RCC 7860 (cell line): ENCODE measurements at regions not wholly inside any gene's neighbourhood (a gene's known extent, or its start where the extent isn't known, plus 50 kb on each side); places are given as distances from the start of the nearest gene placed in this dataset.
A peak's percentile ranks its signal among the peaks of the same experiment; 100 is the strongest.
"Not testable (repeated sequence)": the region's sequence is repeated elsewhere in the genome, so short reads cannot be mapped to it uniquely, and the experiment has no call there.

Experiments
- DNase-seq: peaks from one replicate; pipeline ENCODE4 v3.0.0-alpha.2; 2015; ENCODE audit warnings: low spot score
- FAIRE-seq: peaks from 2 replicates; lab custom pipeline; 2012; peaks lifted over from hg19 to GRCh38; lab: Jason Lieb, UNC

DNA sequence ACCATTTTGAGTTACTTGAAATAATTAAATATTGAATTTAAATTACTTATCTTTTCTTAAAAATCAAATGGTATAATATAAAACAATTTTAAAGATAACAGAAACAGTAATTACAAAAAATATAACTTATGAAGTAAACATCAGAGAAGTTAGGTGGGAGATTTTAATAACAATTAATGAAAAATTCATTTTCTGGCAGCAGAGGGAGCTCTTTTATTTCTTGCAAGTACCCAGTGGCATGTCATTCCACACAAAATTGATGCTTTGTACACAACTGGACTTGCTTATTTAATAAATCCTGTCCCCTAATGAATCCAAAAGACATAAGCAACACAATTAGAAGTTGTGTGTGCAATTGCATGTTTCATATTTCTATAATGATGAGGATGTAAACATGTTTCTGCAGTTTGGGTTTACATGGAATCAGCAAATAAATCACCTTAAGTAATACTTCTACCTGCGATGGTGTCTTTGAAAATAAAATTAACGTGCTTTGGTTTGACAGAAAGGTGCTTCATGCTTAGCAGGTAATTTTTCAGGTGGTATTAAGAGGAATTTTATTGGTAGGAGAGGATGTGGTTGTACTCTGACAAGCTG, 861.3 kb downstream of the ZPLD1 start:
- FAIRE-seq (peak; percentile 53), DNase-seq (peak; percentile 21)

GRCh38 chr3:103297502-103297901, 862.7 kb downstream of the ZPLD1 start:
- not testable (repeated sequence) for DNase-seq

DNA sequence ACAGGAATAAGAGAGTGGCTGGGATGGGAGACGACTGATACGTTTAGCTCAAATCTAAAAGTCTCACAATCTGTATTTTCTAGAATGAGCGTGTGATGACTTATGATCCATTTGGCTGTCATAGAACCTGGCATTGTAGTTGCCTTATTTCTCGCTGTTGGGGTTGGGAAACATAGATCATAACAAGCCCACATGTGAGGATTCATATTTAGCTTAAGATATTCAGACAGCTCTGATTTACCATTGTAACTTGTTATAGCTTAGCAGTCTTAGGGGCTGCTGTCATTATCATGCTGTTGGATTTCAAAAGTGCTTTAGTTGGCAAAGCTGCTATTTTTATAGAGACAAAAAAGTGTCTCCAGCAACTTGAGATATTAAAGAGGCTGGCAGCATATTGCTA, 871.3 kb downstream of the ZPLD1 start:
- DNase-seq (no peak), FAIRE-seq (no peak)

More at GRCh38 chr3:103297502-103297901, 862.7 kb downstream of the ZPLD1 start:
- not testable (repeated sequence) for FAIRE-seq

GRCh38 chr3:103308921-103309320, 874.1 kb downstream of the ZPLD1 start:
- DNase-seq (no peak), FAIRE-seq (no peak)

- FAIRE-seq (no peak), DNase-seq (no peak)
These were observed 885.1 kb downstream of the ZPLD1 start for GRCh38 chr3:103319912-103320311.

- DNase-seq, result no peak
- no peak for FAIRE-seq
These were observed 902.5 kb downstream of the ZPLD1 start for GRCh38 chr3:103337179-103337845.

- FAIRE-seq, result no peak
- no peak for DNase-seq
These were observed 906.3 kb downstream of the ZPLD1 start for GRCh38 chr3:103341078-103341606.

DNA sequence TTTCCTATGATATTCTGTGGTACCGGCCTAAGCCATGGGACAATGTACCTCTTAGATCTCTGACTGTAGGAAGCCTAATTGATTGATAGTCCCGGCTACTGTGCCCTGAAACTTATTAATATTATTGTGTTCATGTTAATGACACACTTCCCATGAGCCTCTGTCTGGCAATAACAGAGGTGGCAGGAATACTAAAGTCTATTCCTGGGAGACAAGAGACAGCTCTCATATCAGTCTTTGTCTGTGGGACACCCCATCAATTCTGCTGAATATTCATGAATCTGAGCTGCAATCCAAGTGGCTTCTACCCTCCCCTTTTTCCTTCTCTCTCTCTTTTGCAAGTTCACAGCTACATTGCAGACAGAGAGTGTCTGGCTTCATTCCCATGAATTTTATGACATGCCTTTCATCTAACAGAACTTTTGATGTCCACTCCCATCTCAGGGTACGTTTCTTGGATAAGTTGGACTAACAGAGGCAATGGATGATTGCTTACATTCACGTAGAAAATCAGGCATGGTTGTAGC, 907.5 kb downstream of the ZPLD1 start:
- FAIRE-seq (no peak), DNase-seq (no peak)

DNA sequence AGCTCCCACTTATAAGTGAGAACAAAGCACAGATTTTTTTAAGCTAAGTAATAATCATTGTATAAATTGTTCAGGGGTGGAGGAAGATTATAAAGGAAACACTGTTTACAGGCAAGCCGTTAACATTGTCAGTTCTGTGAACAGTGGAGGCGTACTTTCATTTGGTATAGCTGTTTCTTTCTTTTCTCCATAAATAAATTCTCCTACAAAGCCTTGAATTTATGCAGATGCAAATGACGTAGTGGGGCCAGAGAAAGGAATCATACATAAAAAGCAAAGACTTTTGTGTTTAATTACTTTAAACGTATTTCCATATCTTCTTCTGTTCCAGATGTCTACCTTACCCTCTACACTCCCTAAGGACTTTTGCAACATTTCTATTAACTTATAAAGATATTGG, 914.9 kb downstream of the ZPLD1 start:
- FAIRE-seq (no peak), DNase-seq (no peak)

- DNase-seq, result no peak
- no peak for FAIRE-seq
These were observed 930.7 kb downstream of the ZPLD1 start for GRCh38 chr3:103365467-103365866.

GRCh38 chr3:103367481-103367880, 932.7 kb downstream of the ZPLD1 start:
- FAIRE-seq, result no peak
- no peak for DNase-seq

- FAIRE-seq, result no peak
- DNase-seq, result no peak
These were observed 936.6 kb downstream of the ZPLD1 start for GRCh38 chr3:103371411-103371810.

DNA sequence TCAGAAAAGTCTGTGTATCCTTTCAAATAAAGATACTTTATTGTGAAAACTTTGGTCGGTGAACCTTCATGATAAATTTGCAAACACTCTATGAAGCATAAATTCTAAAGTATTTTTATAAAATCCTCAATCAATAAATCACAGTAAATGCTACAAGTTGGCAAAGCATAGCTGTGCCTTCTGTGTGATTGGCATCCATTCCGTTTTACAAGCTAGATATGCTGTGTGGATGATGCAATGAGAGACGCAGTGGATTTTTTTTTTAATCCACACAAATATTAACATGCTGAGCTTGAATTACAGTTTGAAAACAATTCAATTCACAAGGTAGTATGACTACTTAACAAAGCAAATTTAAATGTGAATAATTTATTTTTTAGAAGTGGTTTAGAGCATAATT, 937.2 kb downstream of the ZPLD1 start:
- FAIRE-seq (no peak), DNase-seq (no peak)

GRCh38 chr3:103380391-103380790, 945.6 kb downstream of the ZPLD1 start:
- no peak for DNase-seq
- FAIRE-seq, result no peak

GRCh38 chr3:103381296-103382079, 946.7 kb downstream of the ZPLD1 start:
- DNase-seq (no peak), FAIRE-seq (no peak)

GRCh38 chr3:103385961-103386656, 951.3 kb downstream of the ZPLD1 start:
- no peak for FAIRE-seq
- no peak for DNase-seq

DNA sequence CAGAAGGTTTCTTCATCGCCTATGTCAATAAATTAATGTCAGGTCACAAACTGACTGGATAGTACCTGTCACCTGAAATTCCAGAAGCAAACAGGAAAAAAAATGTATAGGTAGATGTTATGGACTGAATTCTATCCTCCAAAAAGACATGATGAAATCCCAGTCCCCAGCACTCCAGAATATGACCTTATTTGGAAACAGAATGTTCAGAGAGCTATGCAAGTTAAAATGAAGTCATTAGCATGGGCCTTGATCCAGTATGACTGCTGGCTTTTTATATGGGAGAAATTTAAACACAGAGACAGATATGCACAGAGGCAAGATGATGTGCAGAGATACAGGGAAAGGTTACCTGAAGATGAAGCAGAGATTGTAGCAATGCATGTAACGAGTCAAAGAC, 953.4 kb downstream of the ZPLD1 start:
- no peak for FAIRE-seq

DNA sequence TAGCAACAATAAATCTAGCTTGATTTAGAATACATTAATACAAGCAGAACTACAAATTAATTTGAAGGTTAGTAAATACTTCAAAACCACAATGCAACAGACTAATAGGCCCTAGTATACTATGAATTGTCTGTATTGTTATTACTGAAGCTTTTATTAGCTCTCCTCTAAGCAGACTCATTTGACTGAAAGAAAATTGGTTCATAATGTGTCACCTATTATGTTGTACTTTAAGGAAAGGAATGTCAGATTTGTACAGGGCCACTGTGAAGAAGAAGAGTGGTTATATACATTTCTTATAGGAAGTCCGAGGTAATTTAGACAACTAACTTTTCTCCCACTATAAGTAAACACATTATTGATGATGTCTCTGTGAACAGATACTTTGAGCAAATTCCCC, 954.5 kb downstream of the ZPLD1 start:
- FAIRE-seq (no peak), DNase-seq (no peak)

More for the DNA sequence above, 953.4 kb downstream of the ZPLD1 start:
- no peak for DNase-seq

GRCh38 chr3:103393395-103394186, 958.8 kb downstream of the ZPLD1 start:
- DNase-seq (no peak), FAIRE-seq (no peak)

DNA sequence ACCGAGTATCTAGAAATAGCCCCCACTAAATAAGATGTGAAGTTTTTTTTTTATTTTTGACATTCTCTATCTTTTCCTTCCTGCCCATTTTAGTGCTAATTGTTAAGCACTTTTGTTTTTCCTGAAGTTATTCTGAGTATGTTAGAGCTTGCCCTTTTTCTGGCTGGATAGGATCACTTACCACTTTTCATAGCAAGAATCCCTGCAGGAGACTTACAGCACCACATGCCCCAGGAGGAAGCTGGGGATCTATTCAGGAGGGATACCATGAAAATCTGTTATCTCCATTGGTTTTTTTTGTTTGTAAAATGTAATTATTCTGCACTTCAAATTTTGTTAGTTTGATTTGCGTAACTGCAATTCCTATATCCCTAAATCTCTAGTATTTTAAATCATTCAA, 968.4 kb downstream of the ZPLD1 start:
- DNase-seq (no peak), FAIRE-seq (no peak)
